MM.1S (cell line): ENCODE measurements at regions not wholly inside any gene's neighbourhood (a gene's known extent, or its start where the extent isn't known, plus 50 kb on each side); places are given as distances from the start of the nearest gene placed in this dataset.

Experiments used
- DNase-seq: peaks from one replicate; pipeline ENCODE4 v3.0.0-alpha.2; 2015
- H2AFZ ChIP-seq: fragments of 300-600 bp; sonication (generic); 2 replicates; pipeline ENCODE4 v1.6.0; 2016; ENCODE audit warnings: antibody characterized with exemption, low read length
- H3F3A ChIP-seq: fragments of 300-600 bp; sonication (generic); 2 replicates; pipeline ENCODE4 v1.6.1; 2016; ENCODE audit warnings: mild to moderate bottlenecking, antibody characterized with exemption, low read length, moderate library complexity, mixed read lengths; ENCODE audit not compliant: insufficient read depth
- H3K27ac ChIP-seq: fragments of 300-600 bp; sonication (generic); 2 replicates; pipeline ENCODE4 v1.5.1; 2016; ENCODE audit warnings: mild to moderate bottlenecking, low read length
- H3K27me3 ChIP-seq: fragments of 300-600 bp; sonication (generic); replicated peaks from 2 replicates; pipeline ENCODE4 v1.6.0; 2016; ENCODE audit warnings: low read length; ENCODE audit not compliant: insufficient read depth
- H3K36me3 ChIP-seq: fragments of 300-600 bp; sonication (generic); replicated peaks from 2 replicates; pipeline ENCODE4 v1.6.1; 2016; ENCODE audit warnings: mild to moderate bottlenecking, low read length, mixed read lengths; ENCODE audit not compliant: insufficient read depth
- H3K4me1 ChIP-seq: fragments of 300-600 bp; sonication (generic); 2 replicates; pipeline ENCODE4 v1.6.1; 2016; ENCODE audit warnings: low read length, mixed read lengths
- H3K4me2 ChIP-seq: fragments of 300-600 bp; sonication (generic); 2 replicates; pipeline ENCODE4 v1.6.0; 2016; ENCODE audit warnings: low read depth, low read length
- H3K4me3 ChIP-seq: fragments of 300-600 bp; sonication (generic); 2 replicates; pipeline ENCODE4 v1.5.1; 2016; ENCODE audit warnings: low read length, mixed read lengths
- H3K79me2 ChIP-seq: fragments of 300-600 bp; sonication (generic); 2 replicates; pipeline ENCODE4 v1.6.1; 2016; ENCODE audit warnings: mixed run types, low read length, mixed read lengths
- H3K9ac ChIP-seq: fragments of 300-600 bp; sonication (generic); 2 replicates; pipeline ENCODE4 v1.6.1; 2016; ENCODE audit warnings: low read length, mixed read lengths
- H3K9me2 ChIP-seq: fragments of 300-600 bp; sonication (generic); replicated peaks from 2 replicates; pipeline ENCODE4 v1.6.1; 2016; ENCODE audit warnings: mild to moderate bottlenecking, low read length, mixed read lengths; ENCODE audit not compliant: insufficient read depth
- H3K9me3 ChIP-seq: fragments of 300-600 bp; sonication (generic); replicated peaks from 2 replicates; pipeline ENCODE4 v1.6.1; 2016; ENCODE audit warnings: mild to moderate bottlenecking, low read length, mixed read lengths; ENCODE audit not compliant: insufficient read depth
- H4K20me1 ChIP-seq: fragments of 300-600 bp; sonication (generic); 2 replicates; pipeline ENCODE4 v1.6.1; 2016; ENCODE audit warnings: mild to moderate bottlenecking, low read length, moderate library complexity, mixed read lengths; ENCODE audit not compliant: insufficient read depth
- CTCF ChIP-seq: fragments of 300-600 bp; sonication (generic); IDR thresholded peaks from 2 replicates; pipeline ENCODE4 v1.5.1; 2016; ENCODE audit warnings: antibody characterized with exemption, low read length, mixed read lengths
- EZH2 ChIP-seq: fragments of 300-600 bp; sonication (generic); optimal IDR thresholded peaks from 2 replicates; pipeline ENCODE3; 2017; ENCODE audit warnings: low read depth, mild to moderate bottlenecking, antibody characterized with exemption, low read length, mixed read lengths
- EZH2phosphoT487 ChIP-seq: fragments of 300-600 bp; sonication (generic); IDR thresholded peaks from 2 replicates; pipeline ENCODE4 v1.6.1; 2018; ENCODE audit warnings: antibody characterized with exemption, low read length

- no peak for DNase-seq
- Histone ChIP-seq H2AFZ (no peak overlapping the region), H3K9me3 (no peaks in the 10 kb centered on the region), H3K27me3 (no peaks in the 10 kb centered on the region), H3K79me2 (no peaks in the 10 kb centered on the region), H3K36me3 (no peaks in the 10 kb centered on the region), H3K4me2 (no peak overlapping the region), H4K20me1 (no peaks in the 10 kb centered on the region), H3K9me2 (no peaks in the 10 kb centered on the region), H3K9ac (no peak overlapping the region), H3F3A (no peaks in the 10 kb centered on the region), H3K27ac (no peak overlapping the region), H3K4me1 (no peaks in the 10 kb centered on the region), H3K4me3 (no peak overlapping the region)
- no peak for TF ChIP-seq EZH2
- no peak for TF ChIP-seq EZH2phosphoT487
- no peak for TF ChIP-seq CTCF
Observed at GRCh38 chrX:35743331-35743730, 54.8 kb upstream of the MAGEB16 start.
